Choroid plexus epithelial cell (primary cell): ENCODE measurements at regions not wholly inside any gene's neighbourhood (a gene's known extent, or its start where the extent isn't known, plus 50 kb on each side); places are given as distances from the start of the nearest gene placed in this dataset.

Source experiments
- DNase-seq: peaks from one replicate; pipeline ENCODE4 v3.0.0-alpha.2; 2010; ENCODE audit warnings: low read depth
- H3K4me3 ChIP-seq: 2 replicates; pipeline ENCODE4 v1.5.1; 2011; ENCODE audit warnings: low read depth, mild to moderate bottlenecking, control low read depth, low read length, moderate library complexity
- CTCF ChIP-seq: conservative IDR thresholded peaks from 2 replicates; pipeline ENCODE4 v1.5.1; 2011; ENCODE audit warnings: low read depth, mild to moderate bottlenecking, control low read depth, inconsistent platforms, low read length, moderate library complexity

DNA sequence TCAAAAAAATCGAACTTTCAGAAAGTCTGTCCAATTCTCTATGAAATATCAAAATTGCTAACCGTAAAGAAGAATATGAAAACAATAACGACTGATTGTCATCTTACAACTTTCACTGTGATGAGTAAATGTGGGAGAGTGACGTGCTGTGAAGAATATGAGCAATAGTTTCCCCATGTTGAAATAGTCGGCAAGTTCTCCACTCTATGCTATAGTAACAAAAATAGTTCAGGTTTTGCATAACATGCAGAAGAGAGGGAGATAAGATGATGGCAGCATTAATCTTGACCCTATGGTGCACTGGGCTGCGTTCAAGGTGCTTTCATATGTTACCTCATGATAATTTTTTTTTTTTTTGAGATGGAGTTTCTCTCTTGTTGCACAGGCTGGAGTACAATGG is 196.8 kb upstream of the CYRIA start:
- no peak overlapping the region for H3K4me3 ChIP-seq
- no peak for TF ChIP-seq CTCF
- DNase-seq, result no peak

DNA sequence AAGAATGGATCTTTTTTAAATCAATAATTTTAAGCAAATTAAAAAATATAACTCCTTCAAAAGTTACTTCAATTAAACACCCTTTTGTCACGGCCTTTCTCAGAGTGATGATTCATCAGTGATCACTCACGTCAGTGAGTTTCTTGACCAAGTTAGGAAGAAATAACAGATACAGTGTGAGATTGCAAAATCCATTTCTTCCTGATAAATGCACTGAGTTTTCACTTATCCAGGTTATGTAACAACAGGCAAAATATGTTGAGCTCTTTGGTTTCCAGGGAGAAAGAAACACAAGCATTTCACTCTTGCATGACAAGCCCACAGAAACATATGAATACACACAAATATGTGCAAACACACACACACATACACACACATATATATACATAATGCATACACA is 195.9 kb upstream of the CYRIA start:
- TF ChIP-seq CTCF, result no peak
- H3K4me3 ChIP-seq, result no peak overlapping the region
- DNase-seq, result peak; percentile 72

GRCh38 chr2:16861111-16861510 is 195.5 kb upstream of the CYRIA start:
- DNase-seq, result no peak
- no peak overlapping the region for H3K4me3 ChIP-seq
- TF ChIP-seq CTCF, result no peak

- H3K4me3 ChIP-seq, result no peak overlapping the region
- peak; percentile 9 for DNase-seq
- TF ChIP-seq CTCF, result no peak
Measured at GRCh38 chr2:16860627-16861026, 195.0 kb upstream of the CYRIA start.

GRCh38 chr2:16855183-16855582 is 189.5 kb upstream of the CYRIA start:
- H3K4me3 ChIP-seq, result no peak overlapping the region
- no peak for DNase-seq
- no peak for TF ChIP-seq CTCF

GRCh38 chr2:16853088-16853487 is 187.5 kb upstream of the CYRIA start:
- no peak for TF ChIP-seq CTCF
- H3K4me3 ChIP-seq, result no peak overlapping the region
- DNase-seq, result no peak

- TF ChIP-seq CTCF, result no peak
- no peak overlapping the region for H3K4me3 ChIP-seq
- peak; percentile 30 for DNase-seq
Measured at GRCh38 chr2:16852651-16853050, 187.0 kb upstream of the CYRIA start.
